Stomach (tissue), 8 donors: ENCODE measurements at regions not wholly inside any gene's neighbourhood (a gene's known extent, or its start where the extent isn't known, plus 50 kb on each side); places are given as distances from the start of the nearest gene placed in this dataset.
A peak's percentile ranks its signal among the peaks of the same experiment; 100 is the strongest.

Experiments
- DNase-seq, 2 donors: peaks; one replicate each; pipeline versions ENCODE4 v3.0.0 to v3.0.0-alpha.2; 2013 to 2019
- H3K27ac ChIP-seq, 5 donors: fragments of 200-600 bp in 4 of 5; sonication (generic) in 4 of 5; one replicate each; pipeline ENCODE4 v1.5.1; 2013 to 2019; ENCODE audit warnings: mild to moderate bottlenecking in 1 of 5, moderate library complexity in 1 of 5
- H3K27me3 ChIP-seq, 3 donors: fragments of 200-600 bp; sonication (generic); one replicate each; pipeline ENCODE4 v1.5.1; 2017 to 2019; ENCODE audit warnings: mixed run types in 1 of 3
- H3K36me3 ChIP-seq, 4 donors: fragments of 200-600 bp; sonication (generic); 1 replicate in 3 of 4; 2 replicates in 1 of 4; pipeline ENCODE4 v1.5.1; 2016 to 2019
- H3K4me1 ChIP-seq, 4 donors: fragments of 200-600 bp; sonication (generic); one replicate each; pipeline ENCODE4 v1.5.1; 2016 to 2019
- H3K4me3 ChIP-seq, 4 donors: fragments of 200-600 bp; sonication (generic) in 3 of 4; one replicate each; pipeline ENCODE4 v1.5.1; 2016 to 2019; ENCODE audit warnings: mild to moderate bottlenecking in 1 of 4
- H3K9me3 ChIP-seq, 4 donors: fragments of 200-600 bp; sonication (generic); one replicate each; pipeline ENCODE4 v1.5.1; 2016 to 2019
- CTCF ChIP-seq, 7 experiments: fragments of 450-650 bp in 4 of 7; fragments of 200-600 bp in 3 of 7; sonication (generic) in 3 of 7; IDR thresholded peaks; one replicate each; pipeline ENCODE4 v1.5.1; 2016 to 2019; ENCODE audit warnings: antibody characterized with exemption in 7 of 7, control low read depth in 2 of 7, mild to moderate bottlenecking in 1 of 7
- EP300 ChIP-seq: sonication (generic); formaldehyde crosslinking; IDR thresholded peaks from one replicate; pipeline ENCODE4 v1.6.1; 2017; ENCODE audit warnings: antibody characterized with exemption
- POLR2A ChIP-seq, 4 donors: fragments of 450-650 bp; IDR thresholded peaks; one replicate each; pipeline ENCODE4 v1.6.1; 2016; ENCODE audit warnings: antibody characterized with exemption in 4 of 4, control low read depth in 2 of 4, mild to moderate bottlenecking in 1 of 4, moderate library complexity in 1 of 4
- POLR2AphosphoS5 ChIP-seq, 3 donors: sonication (generic); formaldehyde crosslinking; IDR thresholded peaks; one replicate each; pipeline ENCODE4 v1.6.1; 2016; ENCODE audit warnings: antibody characterized with exemption in 3 of 3
- WGBS, 5 donors: extraction: QIAGEN DNeasy Blood & Tissue Kit in 3 of 5; methylation state at CpG; one replicate each; pipeline versions ENCODE4 v1.1.5 to v1.1.7; 2013 to 2018; 5-methylcytosine and 5-hydroxymethylcytosine counted together
- intact Hi-C: fragments of 100-400 bp; cut with DNase I; formaldehyde crosslinking; loops from one replicate; pipeline ENCODE4 v1.15.1; 2023; ENCODE audit warnings: low total_unique reads
- donor health status: healthy with polysubstance abuse.
- donor health status: Bipolar disorder and iron deficiency.
- donor health status: healthy.

- Histone ChIP-seq H3K36me3 (no peaks in the 10 kb centered on the region), H3K27ac (peak overlapping the region in 1 of 5 donors; percentile 30), H3K9me3 (peaks cover 0 to 26% (median 16%) of the 10 kb centered on the region in 4 donors), H3K4me1 (no peaks in the 10 kb centered on the region), H3K4me3 (no peak overlapping the region), H3K27me3 (no peaks in the 10 kb centered on the region)
- DNase-seq = no peak
- no peak for TF ChIP-seq EP300
- TF ChIP-seq POLR2AphosphoS5 (IDR thresholded peaks at IDR 0.05) = no peak
- no peak for TF ChIP-seq CTCF (IDR thresholded peaks at IDR 0.05)
- TF ChIP-seq POLR2A (IDR thresholded peaks at IDR 0.05) = no peak
- intact Hi-C loops = loop anchor here (10.0 kb wide), 1 partner anchor 470 kb away; no protein-coding TSS in a partner anchor
- WGBS, 5 donors = 67 to 76% (median 73%) methylated on average over 17 of the region's 17 CpGs
These were observed 171.8 kb upstream of the ALG10B start for GRCh38 chr12:38144601-38145436.

GRCh38 chr12:38149395-38150073, 167.0 kb upstream of the ALG10B start:
- H3K36me3 ChIP-seq = no peaks in the 10 kb centered on the region
- WGBS, 5 donors = 81 to 95% (median 92%) methylated on average over 12 to 14 of the region's 14 CpGs

GRCh38 chr12:38151991-38152700, 164.4 kb upstream of the ALG10B start:
- no peak for DNase-seq
- intact Hi-C loops = loop anchor here (5.0 kb wide), 1 partner anchor 155 kb away; no protein-coding TSS in a partner anchor
- Histone ChIP-seq H3K4me3 (no peak overlapping the region), H3K9me3 (peaks cover 0 to 18% (median 3%) of the 10 kb centered on the region in 4 donors), H3K27ac (no peak overlapping the region), H3K4me1 (no peaks in the 10 kb centered on the region), H3K27me3 (no peaks in the 10 kb centered on the region), H3K36me3 (no peaks in the 10 kb centered on the region)
- 72 to 81% (median 77%) methylated on average over 24 to 39 of the region's 39 CpGs for WGBS, 5 donors
- TF ChIP-seq POLR2A (IDR thresholded peaks at IDR 0.05) (no peak), EP300 (no peak), POLR2AphosphoS5 (IDR thresholded peaks at IDR 0.05) (no peak), CTCF (IDR thresholded peaks at IDR 0.05) (no peak)

More at GRCh38 chr12:38149395-38150073, 167.0 kb upstream of the ALG10B start:
- peaks cover 0 to 30% (median 16%) of the 10 kb centered on the region in 4 donors for H3K9me3 ChIP-seq
- DNase-seq = no peak
- H3K27me3 ChIP-seq = no peaks in the 10 kb centered on the region
- no peak overlapping the region for H3K4me3 ChIP-seq
- intact Hi-C loops = loop anchor here (5.0 to 10.0 kb wide), 2 partner anchors 158 to 475 kb away; no protein-coding TSS in a partner anchor
- H3K4me1 ChIP-seq = no peaks in the 10 kb centered on the region
- H3K27ac ChIP-seq = no peak overlapping the region
- TF ChIP-seq POLR2AphosphoS5 (IDR thresholded peaks at IDR 0.05) (no peak), EP300 (no peak), CTCF (IDR thresholded peaks at IDR 0.05) (no peak)
